ACHN (cell line): ENCODE measurements at regions not wholly inside any gene's neighbourhood (a gene's known extent, or its start where the extent isn't known, plus 50 kb on each side); places are given as distances from the start of the nearest gene placed in this dataset.
"Not testable (repeated sequence)": the region's sequence is repeated elsewhere in the genome, so short reads cannot be mapped to it uniquely, and the experiment has no call there.

ENCODE experiments used
- DNase-seq: peaks from one replicate; pipeline ENCODE4 v3.0.0-alpha.2; 2015
- in situ Hi-C: cut with HindIII; loops from 2 replicates; pipeline ENCODE4 v1.10.0; 2017; ENCODE audit warnings: low sequenced_read_pairs, low pct_ligation_motif_present, low pct_unique_long_range_greater_than_20kb

DNA sequence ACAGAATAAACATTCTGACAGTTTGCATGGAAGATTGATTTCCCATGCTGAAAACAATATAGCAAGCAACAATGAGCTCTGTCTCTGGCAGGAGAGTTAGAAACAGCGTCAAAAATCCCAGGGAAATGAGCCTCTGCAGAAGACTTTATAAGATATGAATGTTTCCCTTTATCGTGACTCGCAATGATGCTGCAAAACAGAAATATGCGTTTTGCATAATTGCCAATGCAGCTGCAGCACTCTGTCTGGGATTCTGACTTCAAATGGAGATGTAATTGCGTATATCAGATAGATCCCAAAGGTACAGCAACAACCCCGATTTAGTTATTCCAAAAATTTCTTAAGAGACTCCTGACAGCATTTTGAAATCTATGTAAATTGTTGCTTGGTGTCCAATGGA lies 702.4 kb upstream of the EPHA5 start:
- in situ Hi-C loops = no loop called here
- no peak for DNase-seq

DNA sequence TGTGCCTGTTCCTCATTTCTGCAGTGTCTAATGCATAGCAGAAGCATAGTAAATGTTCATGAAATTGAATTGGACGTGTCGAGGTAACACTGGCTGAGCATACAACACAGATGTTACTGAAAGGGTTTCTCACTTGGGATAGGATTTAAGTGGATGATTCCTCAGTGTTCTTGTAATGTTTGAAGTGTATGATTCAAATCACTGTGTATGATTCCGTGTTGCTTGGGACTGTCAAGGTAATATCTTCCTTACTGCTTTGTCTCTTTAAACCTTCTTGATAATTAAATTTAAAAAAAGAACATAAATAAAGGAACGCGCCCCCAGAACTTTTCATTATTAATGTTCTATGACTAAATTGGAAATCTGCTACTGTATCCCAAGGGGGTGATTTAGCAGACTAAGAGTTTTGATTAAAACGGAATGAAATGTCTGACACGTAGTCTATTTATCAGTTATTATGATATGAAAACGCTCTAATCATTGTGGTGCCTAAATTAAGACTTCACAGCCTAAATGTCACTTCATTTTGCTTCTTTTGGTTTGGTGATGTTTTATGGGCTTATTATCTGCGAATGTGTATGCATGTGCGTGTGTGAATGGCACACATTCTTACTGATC lies 696.9 kb upstream of the EPHA5 start:
- DNase-seq = no peak
- in situ Hi-C loops = no loop called here

DNA sequence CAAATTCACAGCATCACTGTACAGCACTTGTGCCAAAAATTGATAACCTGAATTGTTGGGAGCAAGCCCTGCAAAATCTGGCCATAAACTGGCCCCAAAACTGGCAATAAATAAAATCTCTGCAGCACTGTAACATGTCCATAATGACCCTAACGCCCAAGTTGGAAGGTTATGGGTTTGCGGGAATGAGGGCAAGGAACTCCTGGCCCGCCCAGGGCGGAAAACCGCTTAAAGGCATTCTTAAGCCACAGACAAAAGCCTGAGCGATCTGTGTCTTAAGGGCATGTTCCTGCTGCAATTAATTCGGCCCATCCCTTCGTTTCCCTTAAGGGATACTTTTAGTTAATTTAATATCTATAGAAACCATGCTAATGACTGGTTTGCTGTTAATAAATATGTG lies 690.1 kb upstream of the EPHA5 start:
- DNase-seq, in situ Hi-C loops: not testable (repeated sequence)

DNA sequence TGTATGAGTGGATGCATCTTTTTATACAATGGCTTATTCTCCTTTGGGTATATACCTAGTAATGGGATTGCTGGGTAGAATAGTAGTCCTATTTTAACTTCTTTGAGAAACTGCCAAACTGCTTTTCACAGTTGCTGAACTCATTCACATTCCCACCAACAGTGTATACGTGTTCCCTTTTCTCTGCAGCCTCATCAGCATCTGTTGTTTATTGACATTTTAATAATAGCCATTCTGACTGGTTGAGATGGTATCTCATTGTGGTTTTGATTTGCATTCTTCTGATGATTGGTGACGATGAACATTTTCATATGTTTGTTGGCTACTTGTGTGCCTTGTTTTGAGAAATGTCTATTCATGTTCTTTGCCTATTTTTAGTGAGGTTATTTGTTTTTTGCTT lies 687.0 kb upstream of the EPHA5 start:
- DNase-seq = no peak
- in situ Hi-C loops = no loop called here

DNA sequence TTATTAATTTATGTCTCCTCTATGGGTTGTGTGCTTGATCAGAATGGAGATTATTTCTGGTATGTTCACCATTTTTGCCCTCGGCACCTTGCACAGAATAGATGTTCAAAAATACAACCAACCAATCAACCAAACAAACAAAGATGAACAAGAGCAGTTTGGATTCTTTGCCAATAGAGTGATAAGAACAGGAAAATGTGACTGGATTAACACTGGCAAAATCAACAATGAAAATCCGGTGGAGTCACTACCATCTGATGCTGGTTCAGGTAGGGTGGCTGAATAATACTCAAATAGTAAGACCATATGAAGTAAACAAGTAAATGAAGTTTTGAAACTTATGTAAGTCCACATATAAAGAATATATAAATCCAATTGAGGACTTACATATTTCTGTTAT lies 685.0 kb upstream of the EPHA5 start:
- in situ Hi-C loops = no loop called here

DNA sequence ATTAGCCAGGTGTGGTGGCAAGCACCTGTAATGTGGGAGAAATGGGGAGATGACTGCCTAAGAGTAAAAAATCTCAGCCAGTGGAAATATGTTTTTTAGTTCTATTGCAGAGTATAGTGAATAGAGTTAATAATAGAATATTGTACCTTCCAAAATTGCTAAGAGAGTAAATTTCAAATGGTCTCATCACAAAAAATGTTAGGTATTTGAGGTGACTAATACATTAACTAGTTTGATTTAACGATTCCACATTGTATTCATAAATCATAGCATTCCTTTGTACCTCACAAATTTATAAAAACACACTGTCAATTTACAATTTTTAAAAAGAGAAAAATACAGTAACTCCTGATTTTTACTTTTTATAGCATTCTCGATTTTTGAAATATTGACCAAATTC lies 681.5 kb upstream of the EPHA5 start:
- in situ Hi-C loops = no loop called here
- DNase-seq = no peak

More for the DNA sequence above, 685.0 kb upstream of the EPHA5 start:
- DNase-seq = no peak

DNA sequence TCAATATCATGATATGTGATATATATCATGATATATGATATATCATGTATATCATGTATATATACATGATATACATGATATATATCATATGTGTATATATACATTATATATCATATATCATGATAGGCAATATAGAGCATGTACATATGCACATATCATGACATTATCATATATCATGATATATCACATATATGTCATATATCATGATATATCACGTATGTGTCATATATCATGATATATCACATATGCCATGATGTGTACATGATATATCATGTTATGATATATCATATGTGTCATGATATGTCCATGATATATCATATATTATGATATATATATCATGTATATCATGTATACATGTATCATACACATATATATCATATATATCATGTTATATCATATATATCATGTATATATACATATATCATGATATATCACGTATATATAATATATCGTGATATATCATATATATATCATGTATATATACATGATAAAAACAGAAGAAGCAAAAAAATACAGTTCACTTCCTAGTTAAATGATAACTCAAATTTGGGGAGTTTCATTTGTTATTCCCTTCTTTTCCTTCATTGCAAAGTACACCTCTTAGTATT lies 670.1 kb upstream of the EPHA5 start:
- no peak for DNase-seq
- in situ Hi-C loops = no loop called here

DNA sequence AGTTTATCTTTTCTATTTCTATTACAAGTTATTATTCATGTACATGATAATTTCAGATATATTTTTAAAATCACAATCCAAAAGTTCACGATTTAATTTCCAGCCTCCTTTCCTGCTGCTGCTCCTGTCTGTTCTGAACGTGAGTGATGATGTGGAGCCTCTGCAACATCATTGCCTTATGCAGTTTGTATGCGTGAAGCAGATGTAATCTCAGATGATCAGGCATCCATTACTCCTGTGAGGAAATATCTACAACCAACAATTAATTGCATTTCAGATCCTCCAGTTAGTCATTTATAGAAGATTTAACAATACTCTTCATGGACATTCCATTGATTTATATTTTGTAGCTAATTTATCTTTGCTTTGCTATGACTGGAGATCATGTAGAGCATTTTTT lies 668.7 kb upstream of the EPHA5 start:
- DNase-seq = no peak
- in situ Hi-C loops = no loop called here

DNA sequence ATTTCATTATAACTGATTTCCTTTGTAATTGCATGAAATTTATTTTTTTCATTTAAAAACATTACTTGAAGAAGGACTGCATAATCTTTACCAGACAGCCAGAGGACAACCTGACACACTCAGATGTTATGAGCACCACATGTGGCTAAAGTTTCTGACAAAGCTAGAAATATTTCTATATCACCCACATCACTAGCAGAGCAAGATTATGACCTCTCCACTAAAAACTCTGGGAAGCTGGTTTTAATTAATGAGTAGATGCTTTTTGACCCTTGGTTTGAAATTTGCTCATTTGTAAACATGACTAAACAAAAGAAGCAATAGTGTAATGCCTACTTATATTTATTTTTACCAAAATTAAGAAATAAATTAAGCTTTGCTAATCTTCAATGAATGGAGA lies 661.5 kb upstream of the EPHA5 start:
- DNase-seq = no peak
- in situ Hi-C loops = no loop called here

DNA sequence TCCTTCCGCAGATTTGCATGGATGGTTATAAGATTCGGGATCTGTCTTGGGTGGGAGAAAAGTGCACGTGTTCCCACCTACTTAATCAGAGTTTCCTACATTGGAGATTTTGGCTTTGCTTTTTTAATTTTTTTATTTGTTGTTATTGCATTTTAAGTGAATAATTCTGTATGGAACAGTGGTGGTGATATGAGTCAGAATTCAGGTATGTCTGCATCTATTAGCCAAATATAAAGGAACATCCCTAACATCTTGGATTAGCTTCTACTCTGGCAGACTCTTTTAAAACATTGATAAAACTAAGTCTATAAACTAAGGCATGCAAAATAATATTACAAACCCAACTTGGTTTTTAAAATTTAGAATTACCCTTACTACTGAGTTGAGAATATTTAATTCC lies 659.8 kb upstream of the EPHA5 start:
- in situ Hi-C loops = no loop called here
- DNase-seq = no peak

DNA sequence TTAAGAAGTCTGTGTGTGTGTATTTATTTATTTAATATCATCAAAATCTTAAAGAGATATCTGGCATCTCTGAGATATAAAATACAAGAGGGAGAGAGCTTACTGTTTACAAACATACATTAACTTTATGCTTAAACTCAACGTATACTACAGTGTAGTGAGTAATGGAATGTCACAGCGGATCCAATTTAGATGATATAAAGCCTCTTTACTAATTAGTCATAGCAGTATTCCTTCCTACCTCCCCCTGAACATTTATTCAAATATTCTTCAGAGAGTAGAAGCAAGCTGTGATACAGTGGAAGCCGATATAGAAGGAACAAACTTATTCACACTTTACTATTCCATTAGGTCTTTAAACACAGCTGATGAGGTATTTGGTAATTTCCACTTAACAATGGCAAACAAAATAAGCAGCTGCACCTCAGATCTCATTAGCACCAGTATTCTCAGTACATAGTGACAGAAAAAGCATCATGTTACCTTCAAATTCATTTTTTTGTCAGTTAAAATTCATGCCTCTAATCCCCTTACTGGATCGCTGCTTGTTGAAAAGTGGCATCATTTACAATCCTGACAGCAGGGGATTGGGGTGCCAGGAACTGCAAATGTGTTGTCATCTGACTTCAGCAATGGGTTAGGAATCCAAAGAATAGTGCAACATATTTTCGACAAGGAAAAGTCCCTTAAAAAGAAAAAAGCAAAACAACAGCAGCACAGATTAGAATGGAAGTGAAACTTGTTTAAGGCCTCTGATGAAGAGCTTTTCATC lies 658.7 kb upstream of the EPHA5 start:
- DNase-seq = no peak
- in situ Hi-C loops = no loop called here

DNA sequence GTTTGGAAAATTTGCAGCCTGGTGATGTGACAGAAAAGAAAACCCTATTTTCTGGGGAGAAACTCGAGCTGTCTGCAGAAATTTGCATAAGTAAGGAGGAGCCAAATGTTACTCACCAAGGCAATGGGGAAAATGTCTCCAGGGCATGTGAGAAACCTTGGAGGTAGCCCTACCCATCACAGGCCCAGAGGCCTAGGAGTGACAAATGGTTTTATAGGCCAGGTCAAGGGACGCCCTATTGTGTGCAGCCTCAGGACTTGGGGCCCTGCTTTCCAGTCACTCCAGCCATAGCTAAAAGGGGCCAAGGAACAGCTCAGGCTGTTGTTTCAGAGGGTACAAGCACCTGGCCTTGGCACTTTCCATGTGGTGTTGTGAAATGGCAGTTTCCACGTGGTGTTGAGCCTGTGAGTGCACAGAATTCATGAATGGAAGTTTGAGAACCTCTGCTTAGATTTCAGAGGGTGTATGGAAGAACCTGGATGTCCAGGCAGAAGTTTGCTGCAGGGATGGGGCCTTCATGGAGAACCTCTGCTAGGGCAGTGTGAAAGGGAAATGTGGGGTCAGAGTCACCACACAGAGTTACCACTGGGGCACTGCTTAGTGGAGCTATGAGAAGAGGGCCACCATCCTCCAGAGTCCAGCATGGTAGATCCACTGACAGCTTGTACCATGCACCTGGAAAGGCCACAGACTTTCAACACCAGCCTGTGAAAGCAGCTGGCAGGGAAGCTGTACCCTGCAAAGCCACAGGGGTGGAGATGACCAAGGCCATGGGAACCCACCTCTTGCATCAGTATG lies 637.6 kb upstream of the EPHA5 start:
- no peak for DNase-seq
- in situ Hi-C loops = no loop called here

DNA sequence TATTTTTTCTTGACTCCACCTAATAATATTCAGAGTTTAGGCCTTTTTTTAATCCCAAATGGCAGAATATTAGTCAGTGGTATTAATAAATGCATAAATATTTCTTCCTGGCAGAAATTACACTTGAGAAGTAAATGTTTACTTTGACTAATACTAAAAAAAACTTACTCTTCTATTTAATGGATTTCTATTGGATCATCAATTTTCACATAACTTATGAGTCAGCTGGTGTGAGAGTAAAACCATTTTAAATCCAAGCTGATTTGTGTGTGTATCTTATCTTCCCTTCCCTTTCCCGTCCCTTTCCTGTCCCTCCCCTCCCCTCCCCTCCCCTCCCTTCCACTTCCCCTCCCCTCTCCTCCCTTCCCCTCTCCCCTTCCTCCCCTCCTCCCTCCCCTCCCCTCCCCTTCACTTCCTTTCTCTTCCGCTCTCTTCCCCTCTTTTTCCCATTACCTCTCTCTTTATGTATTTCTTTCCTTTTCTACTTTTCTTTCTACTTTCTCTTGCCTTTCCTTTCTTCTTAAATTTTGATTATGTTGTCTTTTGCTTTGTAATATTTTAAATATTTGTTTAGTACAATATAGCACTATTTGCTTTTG lies 630.1 kb upstream of the EPHA5 start:
- in situ Hi-C loops = no loop called here
- DNase-seq = no peak

DNA sequence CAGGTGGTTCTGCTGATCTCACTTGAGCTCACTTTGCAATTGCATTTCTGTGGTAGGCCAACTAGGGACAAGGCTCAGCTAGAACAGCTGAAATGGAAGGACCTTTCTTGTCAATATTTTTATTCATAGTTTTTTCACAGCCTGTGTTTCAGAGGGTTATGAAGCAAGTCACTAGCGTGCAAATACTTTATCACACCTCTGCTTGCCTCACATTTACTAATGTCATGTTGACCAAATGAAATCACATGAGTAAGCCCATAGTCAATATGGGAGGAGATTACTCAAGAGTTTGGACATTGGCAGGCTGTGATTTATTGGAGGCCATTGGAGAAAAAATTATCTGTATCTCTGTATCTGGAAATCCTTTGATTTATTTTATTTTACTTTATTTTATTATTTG lies 628.3 kb upstream of the EPHA5 start:
- no peak for DNase-seq
- in situ Hi-C loops = no loop called here

DNA sequence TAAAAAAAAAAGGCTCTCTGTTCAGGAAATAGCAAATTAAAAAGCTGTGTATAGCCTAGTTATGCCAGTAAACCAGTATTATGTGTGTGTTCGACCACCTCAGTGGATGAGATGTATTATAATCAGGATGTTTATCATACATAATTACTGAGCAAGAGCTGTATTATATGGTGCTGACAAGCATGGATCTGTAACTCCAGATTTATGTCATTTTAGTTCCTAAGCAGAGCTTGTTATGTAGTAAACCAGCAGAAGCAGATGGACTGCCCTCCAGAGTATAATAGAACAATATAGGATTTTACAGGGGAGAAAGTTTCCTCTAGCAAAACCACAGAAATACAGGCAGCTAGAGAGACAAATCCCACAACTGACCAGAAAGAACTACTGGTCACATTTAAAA lies 627.4 kb upstream of the EPHA5 start:
- in situ Hi-C loops = no loop called here
- no peak for DNase-seq

DNA sequence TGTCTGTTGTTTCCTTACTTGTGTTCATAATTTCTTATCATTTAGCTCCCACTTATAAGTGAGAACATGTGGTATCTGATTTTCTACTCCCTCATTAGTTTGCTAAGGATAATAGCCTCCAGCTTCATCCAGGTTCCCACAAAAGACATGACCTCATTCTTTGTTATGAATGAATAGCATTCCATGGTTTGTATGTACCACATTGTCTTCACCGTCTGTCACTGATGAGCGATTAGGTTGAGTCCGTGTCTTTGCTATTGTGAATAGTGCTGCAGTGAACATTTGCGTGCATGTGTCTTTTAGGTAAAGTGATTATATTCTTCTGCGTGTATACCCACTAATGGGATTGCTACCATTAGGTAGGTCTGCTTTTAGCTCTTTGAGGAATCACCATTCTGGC lies 624.3 kb upstream of the EPHA5 start:
- in situ Hi-C loops = no loop called here
- DNase-seq = no peak

DNA sequence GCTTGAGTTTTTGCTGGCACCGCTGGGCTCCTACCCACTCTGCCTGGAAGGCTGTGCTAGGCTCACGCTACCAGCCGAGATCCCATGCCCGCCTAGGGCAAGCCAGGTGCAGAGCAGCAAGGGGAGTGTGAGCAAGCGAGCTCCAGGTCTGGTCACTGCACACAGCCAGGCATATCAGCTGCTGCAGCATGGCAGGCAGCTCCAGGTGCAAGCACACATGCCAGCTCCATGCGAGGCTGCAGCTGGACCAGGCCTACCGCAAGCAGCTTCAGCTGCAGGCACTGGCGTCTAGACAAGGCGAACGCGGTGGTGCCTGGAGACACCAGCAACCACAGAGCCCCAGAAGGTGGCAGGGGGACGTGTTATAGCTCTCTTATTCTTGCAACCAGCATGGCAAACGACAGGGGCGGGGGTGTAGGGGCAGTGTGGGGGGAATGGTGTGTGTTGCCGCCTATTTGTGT lies 614.7 kb upstream of the EPHA5 start:
- DNase-seq = no peak

DNA sequence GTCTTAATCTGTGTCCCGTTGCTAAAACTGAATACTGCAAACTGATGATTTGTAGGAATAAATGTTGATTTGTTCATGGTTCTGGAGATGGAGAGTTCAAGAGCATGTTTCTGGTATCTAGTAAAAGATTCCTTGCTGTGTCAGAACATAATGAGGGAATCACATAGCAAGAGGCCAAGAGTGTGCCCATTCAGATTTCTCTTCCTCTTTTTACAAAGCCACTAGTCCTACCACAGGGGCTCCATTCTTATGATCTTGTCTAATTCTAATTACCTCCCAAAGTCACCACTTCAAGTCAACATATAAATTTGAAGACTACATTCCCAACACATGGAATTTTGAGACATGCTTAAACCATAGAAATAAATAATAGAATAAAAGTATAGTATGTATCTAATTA lies 608.8 kb upstream of the EPHA5 start:
- in situ Hi-C loops = no loop called here
- no peak for DNase-seq

More for the DNA sequence above, 614.7 kb upstream of the EPHA5 start:
- in situ Hi-C loops = no loop called here
